ENCODE measurements at regions not wholly inside any gene's neighbourhood (a gene's known extent, or its start where the extent isn't known, plus 50 kb on each side); places are given as distances from the start of the nearest gene placed in this dataset.
"Not testable (repeated sequence)": the region's sequence is repeated elsewhere in the genome, so short reads cannot be mapped to it uniquely, and the experiment has no call there.

DNA sequence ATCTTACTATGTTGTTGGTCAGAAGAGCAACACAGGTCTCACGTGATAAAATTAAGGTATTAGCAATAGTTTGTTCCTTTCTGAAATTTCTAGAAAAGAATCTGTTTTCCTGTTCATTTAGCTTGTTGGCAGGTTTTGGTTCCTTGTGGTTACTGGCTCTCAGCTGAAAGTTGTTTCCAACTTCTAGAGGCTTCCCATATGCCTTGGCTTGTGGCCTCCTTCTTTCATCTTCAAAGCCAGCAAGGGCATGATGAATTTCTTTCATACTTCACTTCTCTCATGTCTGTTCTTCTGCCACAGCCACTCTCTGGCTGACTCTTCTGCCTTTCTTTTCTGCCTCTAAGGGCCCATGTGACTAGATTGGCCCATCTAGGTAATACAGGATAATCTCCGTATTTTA lies 193.7 kb downstream of the TRIB2 start:
- CTCF ChIA-PET, result interaction anchor here (0.6 to 0.7 kb wide), 2 partner anchors 18 to 1680 kb away, joined by 3 to 5 read pairs; no protein-coding TSS in a partner anchor
- DNase-seq (ENCODE audit: low spot score), result no peak
- POLR2A ChIA-PET (ENCODE audit: low non-redundant PET), result no interaction called here
- TF ChIP-seq, protein P1, sequence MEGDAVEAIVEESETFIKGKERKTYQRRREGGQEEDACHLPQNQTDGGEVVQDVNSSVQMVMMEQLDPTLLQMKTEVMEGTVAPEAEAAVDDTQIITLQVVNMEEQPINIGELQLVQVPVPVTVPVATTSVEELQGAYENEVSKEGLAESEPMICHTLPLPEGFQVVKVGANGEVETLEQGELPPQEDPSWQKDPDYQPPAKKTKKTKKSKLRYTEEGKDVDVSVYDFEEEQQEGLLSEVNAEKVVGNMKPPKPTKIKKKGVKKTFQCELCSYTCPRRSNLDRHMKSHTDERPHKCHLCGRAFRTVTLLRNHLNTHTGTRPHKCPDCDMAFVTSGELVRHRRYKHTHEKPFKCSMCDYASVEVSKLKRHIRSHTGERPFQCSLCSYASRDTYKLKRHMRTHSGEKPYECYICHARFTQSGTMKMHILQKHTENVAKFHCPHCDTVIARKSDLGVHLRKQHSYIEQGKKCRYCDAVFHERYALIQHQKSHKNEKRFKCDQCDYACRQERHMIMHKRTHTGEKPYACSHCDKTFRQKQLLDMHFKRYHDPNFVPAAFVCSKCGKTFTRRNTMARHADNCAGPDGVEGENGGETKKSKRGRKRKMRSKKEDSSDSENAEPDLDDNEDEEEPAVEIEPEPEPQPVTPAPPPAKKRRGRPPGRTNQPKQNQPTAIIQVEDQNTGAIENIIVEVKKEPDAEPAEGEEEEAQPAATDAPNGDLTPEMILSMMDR (conservative IDR thresholded peaks at IDR 0.05; ENCODE audit: low read depth), result no peak
- H3K27ac ChIP-seq, result no peak overlapping the region

DNA sequence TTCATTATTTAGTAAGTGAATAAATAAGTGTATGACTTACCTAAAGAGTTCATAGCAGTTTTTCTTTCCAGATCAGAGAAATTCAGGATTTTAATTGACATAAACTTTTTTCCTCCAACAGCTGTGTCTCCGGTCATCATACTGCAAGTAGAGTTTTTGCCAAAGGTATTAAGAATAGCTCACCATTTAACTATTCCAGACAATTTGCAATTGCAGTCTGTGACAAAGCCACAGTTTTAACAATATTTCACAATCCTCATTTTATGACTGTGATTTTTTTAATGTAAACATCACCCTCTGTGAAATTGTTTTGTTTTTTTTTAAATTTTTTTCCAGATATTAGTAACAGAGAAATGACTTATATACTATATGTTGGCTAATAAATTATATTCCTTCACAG lies 199.1 kb downstream of the TRIB2 start:
- DNase-seq (ENCODE audit: low spot score), result no peak
- CTCF ChIA-PET, result interaction anchor here (0.6 to 0.7 kb wide), 2 partner anchors 474 to 562 kb away, joined by 3 read pairs; no protein-coding TSS in a partner anchor

DNA sequence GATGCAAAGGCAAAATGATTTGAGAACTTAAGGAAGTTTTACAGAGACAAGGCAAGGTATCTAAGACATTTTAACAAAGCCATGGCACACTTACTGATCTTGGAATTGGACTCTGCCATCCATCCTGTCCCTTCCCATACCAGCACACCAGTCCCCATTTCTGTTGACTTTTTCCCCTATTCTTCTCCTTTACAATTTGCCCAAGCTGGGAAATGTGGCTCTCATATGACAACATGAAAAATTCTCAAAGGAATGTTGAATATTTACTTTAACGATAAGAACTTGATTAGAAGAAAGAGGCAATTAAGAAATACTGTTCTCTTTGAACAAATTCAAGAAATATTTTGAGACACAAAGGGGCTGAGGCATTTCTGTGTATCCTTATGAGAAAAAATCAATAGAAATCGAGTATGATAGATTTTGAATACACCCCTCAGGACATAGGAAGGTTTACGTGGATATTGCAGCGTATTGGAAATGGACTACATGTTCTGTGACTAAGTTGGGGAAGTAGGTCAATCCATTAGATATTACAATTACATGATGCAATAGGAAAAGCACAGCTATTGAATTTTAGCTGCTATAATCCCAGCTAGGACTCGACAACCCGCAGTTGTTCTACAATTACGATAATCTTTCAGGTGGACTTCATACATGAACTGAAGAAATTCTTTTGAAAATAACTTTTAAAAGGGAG lies 201.6 kb downstream of the TRIB2 start:
- CTCF ChIA-PET, result no interaction called here
- no peak for DNase-seq (ENCODE audit: low spot score)
- POLR2A ChIA-PET (ENCODE audit: low non-redundant PET), result no interaction called here
- TF ChIP-seq, protein P1 (conservative IDR thresholded peaks at IDR 0.05; ENCODE audit: low read depth), result no peak
- no peak overlapping the region for H3K27ac ChIP-seq

More for the DNA sequence above, 199.1 kb downstream of the TRIB2 start:
- no peak overlapping the region for H3K27ac ChIP-seq
- TF ChIP-seq, protein P1 (conservative IDR thresholded peaks at IDR 0.05; ENCODE audit: low read depth), result no peak
- POLR2A ChIA-PET (ENCODE audit: low non-redundant PET), result no interaction called here

DNA sequence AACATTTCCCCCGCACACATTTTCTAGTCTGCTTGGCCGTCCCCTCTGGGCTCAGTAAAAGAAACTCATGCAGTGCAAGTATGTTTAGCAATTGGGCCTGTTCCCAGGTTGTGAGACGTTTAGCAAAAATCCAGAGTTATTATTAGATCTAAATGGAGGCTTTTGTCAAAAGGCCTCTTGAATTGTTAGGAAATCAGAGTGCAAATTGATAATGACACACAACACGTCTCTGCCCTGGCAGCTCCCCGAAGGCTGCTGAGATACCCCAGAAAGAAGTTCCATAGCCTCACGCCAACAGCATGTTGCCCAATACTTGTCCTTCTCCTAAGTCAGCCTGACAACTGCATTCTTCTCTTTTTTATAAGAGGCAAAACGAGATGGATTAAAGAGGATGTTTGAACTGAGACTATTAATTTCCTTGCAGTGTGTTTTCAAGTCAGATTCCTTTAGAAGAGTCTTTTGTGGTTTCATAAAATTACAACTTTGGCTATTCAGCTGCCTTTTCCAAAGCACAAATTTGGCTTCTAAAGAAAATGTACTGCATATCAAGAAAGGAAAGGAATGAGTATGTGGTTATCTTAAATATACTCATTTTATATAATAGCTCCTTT lies 202.2 kb downstream of the TRIB2 start:
- POLR2A ChIA-PET (ENCODE audit: low non-redundant PET), result no interaction called here
- no peak overlapping the region for H3K27ac ChIP-seq
- TF ChIP-seq, protein P1 (conservative IDR thresholded peaks at IDR 0.05; ENCODE audit: low read depth), result no peak
- CTCF ChIA-PET, result interaction anchor here (2.2 kb wide), 1 partner anchor 12 kb away, joined by 6 read pairs; no protein-coding TSS in a partner anchor
- DNase-seq (ENCODE audit: low spot score), result no peak

DNA sequence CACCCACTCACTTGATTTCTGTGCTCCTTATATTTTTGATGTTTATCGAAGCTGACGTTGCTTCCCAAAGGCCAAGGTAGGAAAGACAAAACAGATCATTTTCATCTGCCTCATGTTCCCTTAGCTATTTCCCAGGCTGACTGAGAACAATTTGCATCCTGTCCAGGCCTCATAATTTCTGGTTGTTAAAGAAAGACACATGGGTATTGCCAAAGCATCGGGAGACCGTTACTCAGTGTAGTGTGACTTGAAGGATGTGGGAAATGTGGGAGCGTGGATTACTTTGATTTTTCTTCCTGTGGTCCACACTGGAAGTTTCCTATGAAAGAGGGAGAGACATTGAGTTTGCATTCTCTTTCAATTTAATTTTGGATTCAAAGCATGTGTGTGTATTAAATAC lies 204.6 kb downstream of the TRIB2 start:
- POLR2A ChIA-PET (ENCODE audit: low non-redundant PET), result no interaction called here
- no peak overlapping the region for H3K27ac ChIP-seq
- CTCF ChIA-PET, result no interaction called here
- TF ChIP-seq, protein P1 (conservative IDR thresholded peaks at IDR 0.05; ENCODE audit: low read depth), result no peak
- DNase-seq (ENCODE audit: low spot score), result no peak

DNA sequence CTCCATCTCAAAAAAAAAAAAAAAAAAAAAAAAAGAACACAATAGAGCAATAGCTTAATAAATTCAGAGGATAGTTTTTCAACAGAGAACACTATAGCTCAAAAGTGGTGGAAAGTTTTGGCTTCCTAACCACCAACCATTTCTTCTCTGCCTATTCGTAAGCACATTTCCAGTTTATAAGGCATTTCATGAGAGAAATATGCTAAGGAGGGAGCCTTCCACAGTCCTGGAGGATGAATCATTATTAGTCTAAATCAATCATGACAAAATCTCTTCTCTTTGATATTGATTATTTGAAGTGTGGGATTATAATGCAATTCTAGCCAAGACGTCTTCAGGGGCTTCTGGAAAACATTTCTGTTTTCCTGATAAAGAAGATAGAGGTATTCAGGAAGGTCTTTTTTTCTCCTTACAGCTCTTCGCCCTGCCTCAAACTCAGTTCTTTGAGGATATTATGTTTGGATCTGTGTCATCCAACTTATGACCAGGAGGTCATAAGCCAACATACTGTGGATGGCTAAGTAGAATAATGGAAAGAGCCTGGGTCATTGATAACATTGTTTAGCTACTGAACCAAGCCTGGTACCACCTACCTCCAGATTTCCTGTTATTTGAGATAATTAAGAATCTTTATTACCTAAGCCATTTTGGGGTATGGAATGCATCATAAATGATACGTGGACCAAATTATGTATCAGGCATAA lies 207.3 kb downstream of the TRIB2 start:
- ChIA-PET CTCF (no interaction called here), POLR2A (ENCODE audit: low non-redundant PET) (interaction anchor here (0.6 kb wide), 1 partner anchor 197 kb away, joined by 4 read pairs; no protein-coding TSS in a partner anchor)
- TF ChIP-seq, protein P1 (conservative IDR thresholded peaks at IDR 0.05; ENCODE audit: low read depth), result no peak
- H3K27ac ChIP-seq, result no peak overlapping the region
- DNase-seq (ENCODE audit: low spot score), result no peak

DNA sequence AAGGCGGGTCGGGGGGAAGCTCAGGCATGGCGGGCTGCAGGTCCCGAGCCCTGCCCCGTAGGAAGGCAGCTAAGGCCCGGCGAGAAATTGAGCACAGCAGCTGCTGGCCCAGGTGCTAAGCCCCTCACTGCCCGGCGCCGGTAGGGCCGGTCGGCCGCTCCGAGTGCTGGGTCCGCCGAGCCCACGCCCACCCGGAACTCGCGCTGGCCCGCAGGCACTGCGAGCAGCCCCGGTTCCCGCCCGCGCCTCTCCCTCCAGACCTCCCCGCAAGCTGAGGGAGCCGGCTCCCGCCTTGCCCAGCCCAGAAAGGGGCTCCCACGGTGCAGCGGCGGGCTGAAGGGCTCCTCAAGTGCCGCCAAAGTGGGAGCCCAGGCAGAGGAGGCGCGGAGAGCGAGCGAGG lies 209.9 kb downstream of the TRIB2 start:
- DNase-seq (ENCODE audit: low spot score); POLR2A ChIA-PET (ENCODE audit: low non-redundant PET); CTCF ChIA-PET; H3K27ac ChIP-seq: not testable (repeated sequence)

Data from RWPE1 (cell line).